ENCODE measurements at regions not wholly inside any gene's neighbourhood (a gene's known extent, or its start where the extent isn't known, plus 50 kb on each side); places are given as distances from the start of the nearest gene placed in this dataset.
"Not testable (repeated sequence)": the region's sequence is repeated elsewhere in the genome, so short reads cannot be mapped to it uniquely, and the experiment has no call there.

GRCh38 chr4:123537906-123538402 lies 141.4 kb downstream of the SPRY1 start:
- not testable (repeated sequence) for DNase-seq (ENCODE audit: low spot score)

- no peak for DNase-seq (ENCODE audit: low spot score)
Observed at GRCh38 chr4:123545667-123546572, 149.3 kb downstream of the SPRY1 start.

GRCh38 chr4:123546573-123547060 lies 150.0 kb downstream of the SPRY1 start:
- DNase-seq (ENCODE audit: low spot score) = no peak

- DNase-seq (ENCODE audit: low spot score) = no peak
Observed at GRCh38 chr4:123547216-123548165, 150.9 kb downstream of the SPRY1 start.

- DNase-seq (ENCODE audit: low spot score) = no peak
Observed at GRCh38 chr4:123553279-123553678, 156.7 kb downstream of the SPRY1 start.

GRCh38 chr4:123553733-123554637 lies 157.4 kb downstream of the SPRY1 start:
- DNase-seq (ENCODE audit: low spot score) = no peak

GRCh38 chr4:123554801-123555232 lies 158.2 kb downstream of the SPRY1 start:
- DNase-seq (ENCODE audit: low spot score) = no peak

- DNase-seq (ENCODE audit: low spot score) = peak; percentile 49
Observed at GRCh38 chr4:123555233-123555806, 158.7 kb downstream of the SPRY1 start.

GRCh38 chr4:123555807-123556273 lies 159.2 kb downstream of the SPRY1 start:
- peak; percentile 64 for DNase-seq (ENCODE audit: low spot score)

GRCh38 chr4:123556526-123556925 lies 159.9 kb downstream of the SPRY1 start:
- no peak for DNase-seq (ENCODE audit: low spot score)

- no peak for DNase-seq (ENCODE audit: low spot score)
Observed at GRCh38 chr4:123557857-123558536, 161.4 kb downstream of the SPRY1 start.

- no peak for DNase-seq (ENCODE audit: low spot score)
Observed at GRCh38 chr4:123558865-123559264, 162.3 kb downstream of the SPRY1 start.

GRCh38 chr4:123559955-123560871 lies 163.6 kb downstream of the SPRY1 start:
- DNase-seq (ENCODE audit: low spot score) = peak; percentile 28

- no peak for DNase-seq (ENCODE audit: low spot score)
Observed at GRCh38 chr4:123561525-123561924, 164.9 kb downstream of the SPRY1 start.

GRCh38 chr4:123562994-123563750 lies 166.6 kb downstream of the SPRY1 start:
- DNase-seq (ENCODE audit: low spot score) = no peak

GRCh38 chr4:123564758-123565346 lies 168.3 kb downstream of the SPRY1 start:
- DNase-seq (ENCODE audit: low spot score) = peak; percentile 75

- no peak for DNase-seq (ENCODE audit: low spot score)
Observed at GRCh38 chr4:123568936-123569335, 172.3 kb downstream of the SPRY1 start.

GRCh38 chr4:123569541-123569940 lies 172.9 kb downstream of the SPRY1 start:
- no peak for DNase-seq (ENCODE audit: low spot score)
